GM21360 (cell line): ENCODE measurements at regions not wholly inside any gene's neighbourhood (a gene's known extent, or its start where the extent isn't known, plus 50 kb on each side); places are given as distances from the start of the nearest gene placed in this dataset.

Experiments
- ATAC-seq: cut with Tn5 transposase; IDR thresholded peaks from one replicate; pipeline ENCODE4 v1.9.1; 2021; ENCODE audit warnings: mild to moderate bottlenecking, moderate library complexity; ENCODE audit not compliant: unreplicated experiment

- ATAC-seq = no peak
These were observed 163.9 kb downstream of the PIK3R1 start for GRCh38 chr5:68379275-68380036.

DNA sequence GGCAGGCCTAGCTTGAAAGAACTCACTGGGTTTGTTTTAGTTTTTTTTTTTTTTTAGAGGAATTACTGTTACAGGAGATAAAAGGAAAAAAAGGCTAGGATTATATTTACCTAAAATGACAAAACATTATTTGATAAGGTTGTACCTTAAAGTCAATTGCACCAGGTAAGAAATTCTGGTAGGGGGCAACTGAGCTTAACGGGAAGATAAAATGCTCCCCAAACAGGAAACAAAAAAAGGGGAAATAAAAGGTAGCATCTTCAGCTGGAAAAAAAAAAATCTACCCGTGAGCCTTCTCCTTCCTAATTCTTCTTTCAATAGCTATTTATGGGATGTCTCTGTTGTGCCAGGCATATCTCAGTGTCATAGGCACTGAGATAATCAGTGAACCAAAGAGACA is 164.5 kb downstream of the PIK3R1 start:
- no peak for ATAC-seq

DNA sequence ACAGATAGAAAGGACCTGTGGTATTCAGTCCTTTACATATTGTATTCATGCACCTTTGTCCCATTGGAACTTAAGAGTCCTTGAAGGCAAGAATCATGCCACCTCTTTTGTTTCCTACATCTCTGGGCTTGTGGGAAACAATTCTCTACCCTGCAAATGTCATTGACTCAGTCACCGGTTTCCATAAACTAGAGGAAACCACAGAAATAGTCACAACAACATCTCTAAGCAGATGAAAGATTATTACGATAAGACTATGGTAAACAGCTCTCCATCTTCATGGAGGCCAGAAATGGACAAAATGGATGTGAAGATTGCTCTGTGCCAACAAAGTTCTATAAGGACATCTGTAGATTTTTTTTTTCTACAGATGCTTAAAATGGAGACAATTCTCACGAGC is 165.5 kb downstream of the PIK3R1 start:
- ATAC-seq = no peak

GRCh38 chr5:68381909-68382308 is 166.4 kb downstream of the PIK3R1 start:
- ATAC-seq = no peak

GRCh38 chr5:68382640-68383039 is 167.1 kb downstream of the PIK3R1 start:
- no peak for ATAC-seq

DNA sequence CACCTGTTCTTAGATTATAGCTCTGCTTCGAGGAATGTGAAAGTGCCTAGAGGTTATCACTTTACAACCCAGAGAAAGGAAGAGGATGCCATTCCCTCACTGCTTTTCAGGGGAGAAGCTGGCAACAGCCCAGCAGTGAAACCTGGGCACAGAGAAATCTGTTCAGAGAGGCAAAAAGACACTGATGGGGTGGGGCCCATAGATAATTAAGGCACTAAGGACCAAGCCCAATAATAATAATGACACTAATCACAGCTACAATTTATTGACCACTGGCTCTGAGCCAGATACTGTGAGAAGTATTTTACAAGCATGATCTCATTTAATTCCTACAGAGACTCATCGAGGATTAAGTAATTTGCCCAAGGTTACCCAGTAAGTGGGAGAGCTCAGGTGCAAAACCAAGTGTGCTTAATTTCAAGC is 168.3 kb downstream of the PIK3R1 start:
- no peak for ATAC-seq

GRCh38 chr5:68384936-68385594 is 169.5 kb downstream of the PIK3R1 start:
- no peak for ATAC-seq

GRCh38 chr5:68385936-68386335 is 170.4 kb downstream of the PIK3R1 start:
- ATAC-seq = no peak

DNA sequence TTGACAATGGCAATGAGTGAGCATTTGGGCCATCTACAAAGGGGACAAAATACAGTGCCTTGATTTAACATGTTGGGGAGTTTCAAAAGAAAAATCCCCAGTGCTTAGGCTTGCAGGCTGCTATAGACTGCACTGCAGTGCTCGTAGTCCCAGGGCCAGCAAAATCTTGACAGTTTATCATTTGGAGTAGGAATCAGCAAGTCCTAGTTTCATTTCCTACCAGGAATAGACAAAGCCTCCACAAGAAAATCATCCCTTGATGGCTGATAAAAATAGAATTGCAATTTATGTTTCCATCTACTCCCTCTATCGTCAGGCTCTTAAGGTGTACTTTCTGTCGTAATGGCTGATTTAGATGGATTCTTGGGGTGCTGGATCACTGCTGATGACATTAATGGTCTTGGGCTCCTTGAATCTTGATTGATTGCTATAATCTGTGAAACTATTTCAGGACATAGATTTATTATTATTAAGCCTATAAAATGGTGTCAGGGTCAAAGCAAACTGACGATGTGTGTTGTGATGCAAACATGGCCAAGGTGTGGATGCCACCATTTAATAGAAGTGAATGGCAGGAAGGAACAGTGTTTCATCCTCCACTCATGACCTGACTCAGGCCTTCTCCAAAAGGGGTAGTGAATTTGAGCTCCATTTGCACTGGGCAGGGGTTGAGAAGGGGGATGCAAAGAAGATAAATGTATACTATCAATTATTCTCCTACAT is 171.7 kb downstream of the PIK3R1 start:
- ATAC-seq = no peak

- ATAC-seq = no peak
These were observed 174.1 kb downstream of the PIK3R1 start for GRCh38 chr5:68389618-68390017.

DNA sequence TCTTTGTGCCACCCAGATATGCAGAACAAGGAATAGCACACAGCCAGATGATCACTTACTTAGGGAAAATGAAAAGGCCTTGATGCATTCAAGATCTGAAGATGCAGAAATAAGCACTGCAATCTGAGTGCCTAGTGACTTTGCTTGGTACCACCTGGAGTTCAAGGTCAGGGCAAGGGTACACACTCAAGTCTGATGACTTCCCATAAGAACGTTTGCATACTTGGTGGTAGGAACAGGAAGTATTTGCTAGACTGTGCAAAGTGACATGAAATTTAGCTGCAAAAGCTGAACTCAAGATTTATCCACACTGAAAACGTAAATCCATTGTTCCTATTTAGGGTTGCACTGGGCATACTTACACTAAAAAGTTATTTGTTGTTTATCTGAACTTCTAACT is 177.1 kb downstream of the PIK3R1 start:
- no peak for ATAC-seq

GRCh38 chr5:68395302-68395701 is 179.7 kb downstream of the PIK3R1 start:
- no peak for ATAC-seq

- no peak for ATAC-seq
These were observed 180.5 kb downstream of the PIK3R1 start for GRCh38 chr5:68395926-68396511.

DNA sequence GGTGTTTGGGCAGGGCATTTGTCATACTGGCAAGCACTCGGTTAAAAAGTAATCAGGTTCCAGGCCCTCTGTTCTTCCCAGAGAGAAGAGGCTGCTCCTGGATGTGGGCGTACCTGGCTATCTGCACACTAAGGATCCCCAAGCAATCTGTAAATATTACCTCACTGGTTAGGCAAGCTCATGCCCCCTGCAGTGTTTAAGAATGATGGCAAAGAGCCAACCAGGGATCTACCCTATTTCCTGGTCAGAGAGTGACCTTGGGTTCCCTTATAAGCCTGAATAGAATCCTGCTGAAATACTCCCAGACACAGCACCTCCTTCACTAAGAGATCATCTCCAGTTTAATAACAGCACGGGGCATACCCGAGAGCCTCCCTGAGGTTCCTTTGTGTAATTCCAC is 181.2 kb downstream of the PIK3R1 start:
- no peak for ATAC-seq

DNA sequence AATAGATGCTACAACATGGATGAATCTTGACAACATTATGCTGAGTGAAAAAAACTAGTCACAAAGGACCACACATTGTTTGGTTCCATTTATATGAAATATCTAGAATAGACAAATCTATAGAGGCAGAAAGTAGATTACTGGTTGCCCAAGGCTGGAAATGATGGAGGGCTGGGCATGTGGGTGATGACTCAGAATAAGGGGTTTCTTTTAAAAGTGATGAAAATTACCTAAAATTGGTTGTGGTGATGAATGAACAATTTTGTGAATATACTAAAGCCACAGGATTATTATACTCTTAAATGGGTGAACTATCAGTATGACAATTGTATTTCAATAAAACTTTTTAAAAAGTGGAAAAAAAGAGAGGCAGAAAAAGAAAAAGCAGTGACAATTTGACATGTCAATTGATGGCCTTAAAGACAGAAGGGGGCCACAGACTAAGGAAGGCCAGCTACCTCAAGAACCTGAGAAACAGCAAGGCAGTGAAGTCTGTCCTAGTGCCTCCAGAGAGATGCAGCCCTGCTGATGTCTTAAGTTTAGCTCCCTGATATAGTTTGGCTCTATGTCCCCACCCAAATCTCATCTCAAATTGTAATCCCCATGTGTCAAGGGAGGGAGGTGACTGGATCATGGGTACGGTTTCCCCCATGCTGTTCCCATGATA is 182.7 kb downstream of the PIK3R1 start:
- ATAC-seq = no peak

GRCh38 chr5:68403301-68403700 is 187.7 kb downstream of the PIK3R1 start:
- no peak for ATAC-seq

DNA sequence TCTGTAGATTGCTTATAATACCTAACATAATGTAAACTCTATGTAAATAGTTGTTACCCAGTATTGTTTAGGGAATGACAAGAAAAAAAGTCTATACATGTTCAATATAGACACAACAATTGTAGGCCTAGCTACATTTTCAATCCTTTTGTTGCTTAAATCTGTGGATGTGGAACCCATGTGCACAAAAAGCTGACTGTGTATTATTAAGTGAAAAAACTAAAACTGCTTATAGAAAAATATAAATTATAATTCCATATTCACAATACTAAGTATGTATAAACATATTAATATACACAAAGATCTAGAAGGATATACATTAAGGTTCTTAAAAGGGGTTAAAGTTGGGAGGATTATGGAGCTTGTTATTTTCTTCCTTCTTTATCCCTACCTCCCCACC is 188.7 kb downstream of the PIK3R1 start:
- no peak for ATAC-seq

DNA sequence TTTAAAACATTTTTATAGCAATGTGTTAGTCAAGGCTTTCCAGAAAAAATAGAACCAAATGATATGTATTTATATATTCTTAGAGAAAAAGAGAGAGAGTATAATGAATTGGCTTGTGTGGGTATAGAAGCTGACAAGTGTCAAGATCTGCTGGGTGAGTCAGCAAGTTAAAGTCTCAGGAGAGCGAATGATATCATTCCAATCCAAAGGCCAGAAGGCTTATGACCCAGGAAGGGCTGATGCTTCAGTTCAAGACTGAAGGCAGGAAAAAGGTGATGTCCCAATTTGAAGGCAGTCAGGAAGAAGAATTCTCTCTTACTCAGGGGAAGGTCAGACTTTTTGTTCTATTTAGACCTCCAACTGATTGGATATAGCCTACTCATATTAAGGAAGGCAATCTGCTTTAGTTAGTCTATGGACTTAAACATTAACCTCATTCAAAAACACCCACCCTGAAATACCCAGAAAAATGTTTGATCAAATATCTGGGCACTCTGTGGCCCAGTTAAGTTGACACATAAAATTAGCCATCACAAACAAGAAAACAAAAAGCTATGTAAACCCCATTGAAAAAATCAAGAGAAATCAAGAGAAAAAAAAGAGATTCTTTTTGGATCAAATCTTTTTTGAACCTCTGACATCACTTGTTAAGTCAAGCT is 189.6 kb downstream of the PIK3R1 start:
- ATAC-seq = no peak

GRCh38 chr5:68405784-68406743 is 190.5 kb downstream of the PIK3R1 start:
- peak; percentile 21 for ATAC-seq
